ENCODE measurements at regions not wholly inside any gene's neighbourhood (a gene's known extent, or its start where the extent isn't known, plus 50 kb on each side); places are given as distances from the start of the nearest gene placed in this dataset.
"Not testable (repeated sequence)": the region's sequence is repeated elsewhere in the genome, so short reads cannot be mapped to it uniquely, and the experiment has no call there.

DNA sequence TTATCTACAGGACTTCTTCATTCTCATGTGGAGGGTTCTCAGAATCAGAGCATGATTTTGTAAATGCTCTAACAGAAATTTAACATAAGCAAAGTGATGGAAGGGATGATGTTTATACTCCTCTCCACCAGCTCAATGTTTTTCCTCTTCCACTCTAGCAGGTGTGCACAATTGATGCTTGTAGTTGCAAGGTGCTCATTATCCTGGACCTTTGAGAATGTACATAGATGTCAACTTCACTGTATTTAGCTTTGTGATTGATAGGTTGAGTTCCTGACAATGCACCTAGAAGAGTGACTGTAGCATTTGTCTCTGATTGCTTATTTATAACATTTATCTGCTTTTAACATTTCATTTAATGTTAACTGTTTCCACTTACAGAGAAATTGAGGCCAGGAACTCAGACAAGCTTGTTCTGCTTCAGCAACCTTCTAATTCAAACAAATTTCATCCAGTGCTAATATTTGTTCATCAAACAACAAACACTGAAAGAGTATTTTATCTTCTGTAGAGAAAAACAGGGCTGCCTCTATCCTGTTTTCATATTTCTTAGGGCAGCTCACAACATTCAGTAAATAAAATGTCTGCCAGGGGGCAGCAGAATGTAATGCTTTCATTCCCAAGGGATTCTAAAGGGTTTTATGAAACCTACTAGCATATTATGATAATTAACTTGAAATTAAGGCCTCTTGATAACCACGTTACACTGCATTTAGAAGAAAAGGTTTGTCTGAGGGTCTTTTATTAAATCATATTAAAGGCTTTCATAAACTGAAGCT, 127.9 kb upstream of the NOL4 start:
- DNase-seq, result no peak

DNA sequence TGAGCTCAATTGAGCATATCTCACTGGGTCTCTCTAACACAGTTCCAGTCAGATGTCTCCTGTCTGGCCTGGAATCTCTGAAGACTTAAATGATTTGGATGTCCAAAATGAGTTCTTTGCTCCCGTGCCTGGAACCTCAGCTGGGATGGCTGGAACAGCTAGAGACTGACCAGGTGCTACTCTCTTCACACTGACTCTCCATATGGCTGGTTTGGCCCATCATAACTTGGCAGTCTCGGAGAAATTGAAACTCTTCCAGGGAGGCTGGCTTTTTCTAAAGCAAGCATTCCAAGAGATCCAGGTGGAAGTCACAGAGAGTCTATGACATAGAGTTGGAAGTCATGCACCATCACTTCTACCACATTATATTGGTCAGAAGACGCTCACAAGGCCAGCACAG, 129.6 kb upstream of the NOL4 start:
- DNase-seq, result no peak

DNA sequence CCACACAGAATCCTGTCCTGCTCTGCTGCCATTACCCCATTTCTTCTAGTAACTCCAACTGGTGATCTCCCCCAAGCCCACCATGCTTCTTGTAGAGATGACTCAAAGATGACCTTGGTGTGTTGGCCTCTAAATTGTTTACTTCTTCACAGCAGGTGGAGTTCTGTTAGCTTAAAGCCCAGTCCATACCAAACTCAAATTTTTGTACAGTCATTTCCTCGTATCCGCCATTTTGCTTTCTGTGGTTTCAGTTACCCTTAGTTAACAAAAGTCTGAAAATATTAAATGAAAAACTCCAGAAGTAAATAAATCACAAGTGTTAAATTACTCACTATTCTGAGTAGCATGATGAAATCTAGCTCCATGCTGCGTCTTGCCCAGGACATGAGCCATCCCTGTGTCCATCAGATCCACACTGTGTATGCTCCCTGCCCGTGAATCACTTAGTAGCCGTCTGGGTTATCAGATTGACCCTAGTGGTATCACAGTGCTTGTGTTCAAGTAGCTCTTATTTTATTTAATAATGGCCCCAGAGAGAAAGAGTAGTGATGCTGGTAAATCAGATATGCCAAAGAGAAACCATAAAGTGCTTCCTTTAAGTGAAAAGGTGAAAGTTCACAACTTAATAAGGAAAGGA, 133.3 kb upstream of the NOL4 start:
- no peak for DNase-seq

DNA sequence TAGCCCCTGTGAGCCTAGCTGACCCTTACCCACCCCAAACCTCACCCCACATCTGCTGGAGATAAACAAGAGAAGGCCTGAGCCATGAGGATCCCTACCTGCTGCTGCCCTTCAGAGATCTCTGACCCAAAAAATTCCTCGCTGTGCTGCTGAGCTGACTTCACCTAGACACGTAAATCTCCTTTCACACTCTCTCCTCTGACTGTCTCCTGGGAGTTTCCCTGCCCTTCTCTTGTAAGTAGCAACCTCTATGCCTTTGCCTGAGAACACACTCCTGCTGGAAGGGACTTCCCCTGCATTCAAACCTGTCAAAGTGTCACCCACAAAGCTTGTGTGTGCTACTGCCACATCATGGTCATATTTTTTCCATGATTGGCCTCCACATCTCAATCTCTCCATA, 134.2 kb upstream of the NOL4 start:
- no peak for DNase-seq

DNA sequence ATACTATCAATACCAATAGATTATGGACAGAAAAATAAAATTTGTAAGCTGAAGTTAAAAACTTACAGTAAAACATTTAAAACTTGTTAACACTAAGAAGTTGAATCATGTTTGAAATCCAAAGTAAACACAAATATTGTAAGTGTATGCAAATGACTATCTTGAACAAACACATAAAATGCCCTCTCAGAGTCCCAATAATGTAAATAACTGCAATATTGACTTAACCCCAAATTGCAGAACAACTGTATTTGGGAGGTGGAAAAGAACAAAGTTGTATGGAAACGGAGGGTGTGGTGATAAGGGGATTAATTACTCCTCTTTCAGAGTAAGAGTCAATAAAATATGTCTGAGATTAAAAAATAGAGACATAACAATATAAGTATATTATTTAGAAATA, 140.0 kb upstream of the NOL4 start:
- no peak for DNase-seq

DNA sequence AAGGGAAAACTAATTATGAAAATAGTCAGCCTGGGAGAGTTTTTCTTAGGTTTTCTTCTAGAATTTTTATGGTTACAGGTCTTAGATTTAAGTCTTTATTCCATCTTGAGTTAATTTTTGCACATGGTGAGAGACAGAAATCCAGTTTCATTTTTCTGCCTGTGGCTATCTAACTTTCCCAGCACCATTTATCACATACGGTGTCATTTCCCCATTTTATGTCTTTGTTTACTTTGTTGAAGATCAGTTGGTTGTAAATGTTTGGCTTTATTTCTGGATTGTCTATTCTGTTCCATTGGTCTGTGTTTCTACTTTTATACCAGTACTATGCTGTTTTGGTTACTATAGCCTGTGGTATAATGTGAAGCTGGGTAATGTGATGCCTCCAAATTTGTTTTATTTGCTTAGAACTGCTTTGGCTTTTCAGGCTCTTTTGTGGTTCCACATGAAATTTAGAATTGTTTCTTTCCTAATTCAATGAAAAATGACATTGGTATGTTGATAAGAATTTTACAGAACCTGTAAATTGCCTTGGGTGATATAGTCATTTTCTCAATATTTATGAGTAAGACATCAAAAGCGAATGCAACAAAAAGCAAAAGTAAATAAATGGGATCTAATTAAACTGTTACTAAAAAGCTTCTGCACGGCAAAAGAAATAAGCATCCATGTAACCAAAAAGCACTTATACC, 146.1 kb upstream of the NOL4 start:
- no peak for DNase-seq

DNA sequence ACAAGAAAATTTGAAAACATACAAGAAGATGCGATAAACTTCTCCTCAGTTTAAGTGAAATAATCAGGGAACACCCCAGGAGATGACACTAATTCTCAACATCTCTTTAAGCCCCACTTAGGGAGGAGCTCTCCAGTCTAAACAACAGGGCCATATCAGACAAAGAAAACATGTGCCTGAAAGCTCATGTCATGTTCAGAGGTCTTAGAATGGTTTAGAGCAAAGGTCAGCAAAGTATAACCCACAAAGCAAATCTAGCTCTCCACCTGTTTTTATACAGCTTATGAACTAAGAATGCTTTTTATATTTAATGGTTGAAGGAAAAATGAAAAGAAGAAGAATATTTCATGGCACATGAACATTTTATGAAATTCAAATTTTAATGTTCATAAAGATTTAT, 155.6 kb upstream of the NOL4 start:
- no peak for DNase-seq

DNA sequence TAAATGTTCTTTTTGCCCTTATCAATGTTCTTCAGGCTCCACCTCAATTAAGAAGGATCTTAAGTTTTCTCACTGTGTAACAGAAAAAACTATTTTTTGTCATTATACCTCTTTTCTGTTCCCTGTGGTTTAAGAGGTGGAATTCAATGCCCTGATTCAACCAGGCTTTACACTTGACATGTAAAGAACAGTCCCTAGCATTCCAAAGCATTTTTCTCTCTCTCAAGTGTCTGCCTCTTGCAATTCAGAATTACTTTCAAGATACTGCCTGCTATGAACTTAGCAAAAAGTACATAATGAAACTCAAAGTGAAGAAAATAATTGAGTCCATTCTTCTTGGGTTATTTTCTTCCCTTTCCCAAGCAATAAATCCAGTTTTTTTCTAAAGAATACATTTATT, 160.6 kb upstream of the NOL4 start:
- DNase-seq, result no peak

DNA sequence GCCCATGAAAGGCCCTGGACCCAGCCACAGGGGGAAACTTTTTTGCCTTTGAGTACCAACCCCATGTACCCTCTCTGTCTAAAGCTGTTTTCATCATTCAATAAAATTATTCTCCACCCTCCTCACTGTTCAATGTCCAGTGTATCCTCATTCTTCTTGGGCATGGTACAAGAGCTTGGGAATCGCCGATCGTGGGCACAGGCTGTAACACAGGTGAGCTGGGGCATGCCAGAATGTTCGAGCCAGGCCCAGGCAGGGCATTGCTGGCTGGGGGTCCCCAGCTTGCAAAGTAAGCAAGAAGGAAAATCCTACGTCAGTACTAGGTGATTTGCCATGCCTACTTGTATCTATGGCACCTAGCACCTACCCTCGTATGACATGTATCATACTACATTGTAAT, 162.1 kb upstream of the NOL4 start:
- no peak for DNase-seq

DNA sequence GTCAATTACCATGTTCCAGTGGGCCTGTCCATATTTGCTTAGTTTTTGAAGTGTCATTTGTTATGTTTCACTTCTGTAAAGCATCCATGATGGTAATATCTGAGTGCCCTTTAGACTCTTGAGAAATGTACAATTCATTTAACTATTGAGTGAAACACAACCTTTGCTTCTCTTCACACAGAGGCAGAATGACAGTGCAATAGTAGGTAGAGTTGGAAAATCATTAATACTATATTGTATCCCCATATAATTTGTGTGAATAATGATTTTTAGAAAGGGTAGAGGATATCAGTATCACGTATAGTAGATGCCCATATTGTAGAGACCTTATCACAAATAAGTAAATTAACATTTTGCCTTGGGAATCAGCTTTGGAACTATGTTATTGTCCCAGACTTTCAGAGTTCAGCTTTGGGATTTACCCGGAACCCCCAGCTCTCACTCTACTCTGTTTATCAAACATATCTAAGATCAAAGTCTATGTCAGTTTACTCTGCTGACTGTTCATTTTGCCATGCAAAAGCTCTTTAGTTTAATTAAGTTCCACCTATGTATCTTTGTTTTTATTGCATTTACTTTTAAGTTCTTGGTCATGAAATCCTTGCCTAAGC, 172.7 kb upstream of the NOL4 start:
- DNase-seq, result no peak

DNA sequence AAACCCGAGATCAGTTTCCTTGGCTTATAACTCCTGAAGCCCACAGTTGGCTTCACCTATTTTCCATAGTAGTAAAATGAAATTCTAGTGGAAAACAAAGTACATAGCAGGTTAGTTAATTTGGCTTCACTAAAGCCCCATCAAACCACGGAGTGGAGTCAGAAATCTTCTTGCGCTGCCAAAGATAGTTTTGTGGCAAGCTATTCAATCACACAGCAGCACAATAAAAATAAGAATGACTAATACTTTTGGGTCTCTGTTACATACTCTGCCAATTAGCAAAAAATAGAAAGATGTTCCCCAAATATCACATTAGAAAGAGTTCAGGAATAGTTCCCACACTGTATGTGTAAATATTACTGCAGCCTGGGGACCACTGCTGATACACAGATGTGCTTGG, 175.2 kb upstream of the NOL4 start:
- no peak for DNase-seq

DNA sequence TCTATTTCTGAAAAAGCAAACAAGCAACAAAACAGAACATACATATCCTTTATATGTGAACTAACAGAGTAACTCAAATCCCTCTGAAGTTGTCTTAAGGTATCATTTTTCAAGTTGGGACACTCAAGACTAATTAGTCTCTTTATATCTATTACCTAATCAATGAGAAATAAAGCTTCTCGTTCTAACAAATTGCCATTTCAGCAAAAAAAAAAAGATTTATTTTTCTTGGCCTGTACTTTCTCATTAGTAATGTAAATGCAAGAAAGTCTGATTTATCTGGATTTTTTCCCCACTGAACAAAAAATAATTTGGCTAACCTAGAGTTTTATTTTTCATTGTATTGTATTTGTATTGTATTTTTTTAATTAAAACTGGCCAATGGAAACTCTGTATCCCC, 176.1 kb upstream of the NOL4 start:
- DNase-seq, result no peak

DNA sequence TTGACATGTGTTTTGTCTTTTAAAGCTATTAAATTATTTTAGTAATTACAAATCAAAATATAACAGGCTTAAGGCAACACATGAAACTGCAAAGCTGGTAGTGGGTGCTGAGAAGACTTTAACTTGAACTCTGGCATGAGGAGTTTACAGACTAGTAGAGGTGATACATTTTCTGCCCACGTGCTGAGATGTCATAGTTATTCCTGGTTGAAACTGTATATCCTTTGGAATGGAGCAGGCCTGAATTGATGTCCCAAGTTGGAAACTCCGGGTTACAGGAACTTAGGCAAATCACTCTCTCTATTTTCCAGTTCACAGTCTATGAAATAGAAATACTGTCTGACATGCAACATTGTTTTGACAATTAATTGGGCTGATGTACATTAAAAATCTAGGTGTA, 177.1 kb upstream of the NOL4 start:
- DNase-seq, result no peak

DNA sequence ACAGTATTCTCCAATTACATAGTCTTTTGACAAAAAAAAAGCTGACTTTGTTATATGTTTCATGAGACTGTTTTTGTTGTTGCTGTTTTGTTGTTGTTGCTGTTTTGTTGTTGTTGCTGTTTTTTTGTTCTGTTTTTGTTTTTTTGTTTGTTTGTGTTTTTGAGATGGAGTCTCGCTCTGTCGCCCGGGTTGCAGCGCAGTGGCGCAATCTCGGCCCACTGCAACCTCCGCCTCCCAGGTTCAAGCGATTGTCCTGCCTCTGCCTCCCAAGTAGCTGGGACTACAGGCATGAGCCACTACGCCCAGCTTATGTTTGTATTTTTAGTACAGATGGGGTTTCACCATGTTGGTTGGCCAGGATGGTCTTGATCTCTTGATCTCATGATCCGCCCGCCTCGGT, 182.8 kb upstream of the NOL4 start:
- DNase-seq, result not testable (repeated sequence)

DNA sequence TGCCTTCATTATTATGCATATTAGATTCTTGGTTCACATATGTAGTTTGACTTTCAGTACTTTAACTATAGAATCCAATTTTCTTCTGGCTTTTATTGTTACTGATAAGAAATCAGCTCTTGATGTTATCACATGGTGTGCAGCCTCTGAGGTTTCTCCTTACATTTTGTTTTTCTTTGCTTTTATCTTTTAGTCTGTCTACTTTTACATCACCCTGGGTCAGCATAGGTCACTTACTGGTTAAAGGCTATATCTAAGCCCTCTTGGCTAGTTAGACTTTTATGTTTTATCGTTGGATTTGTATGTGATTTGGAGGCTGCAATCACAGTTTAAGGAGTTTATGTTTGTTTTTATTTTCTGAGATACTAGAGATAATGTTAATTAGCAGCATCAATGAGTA, 187.2 kb upstream of the NOL4 start:
- DNase-seq, result no peak

DNA sequence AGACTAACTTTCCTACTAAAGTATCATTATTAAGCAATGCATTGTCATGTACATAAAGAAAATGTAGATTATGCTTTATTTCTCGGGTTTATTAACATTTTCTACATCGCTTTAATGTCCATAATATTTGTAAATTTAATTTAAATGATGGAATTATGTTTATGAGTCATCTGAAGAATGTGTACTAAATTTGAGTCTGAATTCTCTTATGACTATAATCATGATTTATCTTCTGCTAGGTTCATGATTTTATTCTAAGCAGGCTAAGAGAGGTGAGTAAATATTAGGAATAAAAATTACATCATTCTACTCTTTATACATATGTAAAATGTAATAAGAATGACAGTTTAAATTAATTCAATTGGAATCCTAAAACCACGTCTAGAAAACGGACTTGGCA, 206.3 kb upstream of the NOL4 start:
- DNase-seq, result no peak

DNA sequence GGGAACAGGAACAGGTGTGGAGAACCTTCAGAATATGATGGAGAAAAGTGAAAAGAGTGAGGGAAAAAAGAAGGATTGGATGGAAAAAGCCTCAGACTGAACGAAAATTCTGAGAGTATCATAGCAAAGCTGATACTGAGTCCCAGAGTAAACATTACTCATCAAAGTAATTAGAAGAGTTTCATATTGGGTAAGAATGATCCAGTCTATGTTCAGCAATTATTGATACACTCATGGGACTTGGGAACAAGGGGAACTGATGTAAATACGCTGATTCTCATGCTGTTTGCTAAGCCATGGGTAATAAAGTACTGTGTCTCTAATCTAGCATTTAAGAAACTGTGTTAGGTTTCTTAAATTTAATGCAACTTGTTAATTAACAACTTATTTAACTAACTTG, 219.9 kb upstream of the NOL4 start:
- no peak for DNase-seq

DNA sequence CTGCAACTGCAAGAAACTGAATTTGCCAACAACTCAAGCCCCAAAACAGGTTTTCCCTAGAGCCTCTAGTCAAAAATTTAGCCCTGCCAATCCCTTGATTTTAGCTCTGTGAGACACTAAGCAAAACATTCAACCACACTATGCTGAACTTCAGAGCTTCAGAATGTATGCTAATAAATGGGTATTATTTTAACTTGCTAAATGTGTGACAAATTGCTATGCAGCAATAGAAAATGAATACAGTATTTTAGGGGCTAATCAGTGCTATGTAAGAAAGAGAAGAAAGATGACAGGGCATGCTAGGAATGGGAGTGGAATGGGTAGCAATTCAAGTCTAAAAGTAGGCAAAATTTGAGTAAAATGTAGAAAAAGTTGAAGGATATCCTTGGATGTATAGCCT, 223.9 kb upstream of the NOL4 start:
- no peak for DNase-seq

DNA sequence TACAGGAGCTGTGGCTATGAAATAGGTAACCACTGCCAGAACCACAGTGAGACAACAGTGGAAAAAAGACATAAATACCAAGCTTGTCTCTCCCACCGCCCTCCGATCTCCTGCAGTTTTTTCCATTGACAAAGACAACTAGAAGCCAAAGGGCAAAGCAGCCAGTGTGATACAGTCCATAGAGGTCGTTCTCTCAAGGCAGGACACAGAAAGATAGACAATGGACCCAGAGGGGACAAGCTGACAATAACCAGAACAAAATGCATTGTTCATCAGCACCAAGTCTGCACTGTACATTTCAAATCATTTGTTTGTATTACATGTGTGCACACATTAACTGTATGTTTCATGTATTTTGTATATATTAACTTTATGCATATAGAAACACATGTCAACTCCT, 233.0 kb upstream of the NOL4 start:
- no peak for DNase-seq

DNA sequence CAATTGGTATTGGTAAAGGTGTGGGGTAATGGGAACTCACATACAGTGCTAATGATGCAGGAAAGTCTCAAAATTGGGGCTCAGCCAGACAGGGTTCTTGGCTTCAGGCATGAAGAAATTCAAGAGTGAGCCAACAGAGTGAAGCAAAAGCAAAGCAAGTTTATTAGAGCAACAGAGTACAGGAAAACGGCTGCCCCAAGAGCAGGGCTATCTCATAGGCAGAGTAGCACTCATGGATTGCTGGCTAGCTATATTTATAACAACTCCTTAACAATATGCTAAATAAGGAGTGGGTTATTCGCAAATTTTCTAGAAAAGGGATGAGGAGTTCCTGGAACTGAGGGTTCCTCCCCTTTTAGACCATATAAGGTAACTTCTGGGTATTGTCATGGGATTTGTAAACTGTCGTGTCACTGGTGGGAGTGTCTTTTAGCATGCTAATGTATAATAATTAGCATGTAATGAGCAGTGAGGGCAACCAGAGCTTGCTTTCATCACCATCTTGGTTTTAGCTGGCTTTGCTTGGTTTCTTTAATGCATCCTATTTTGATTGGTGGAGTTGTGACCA, 233.8 kb upstream of the NOL4 start:
- no peak for DNase-seq

DNA sequence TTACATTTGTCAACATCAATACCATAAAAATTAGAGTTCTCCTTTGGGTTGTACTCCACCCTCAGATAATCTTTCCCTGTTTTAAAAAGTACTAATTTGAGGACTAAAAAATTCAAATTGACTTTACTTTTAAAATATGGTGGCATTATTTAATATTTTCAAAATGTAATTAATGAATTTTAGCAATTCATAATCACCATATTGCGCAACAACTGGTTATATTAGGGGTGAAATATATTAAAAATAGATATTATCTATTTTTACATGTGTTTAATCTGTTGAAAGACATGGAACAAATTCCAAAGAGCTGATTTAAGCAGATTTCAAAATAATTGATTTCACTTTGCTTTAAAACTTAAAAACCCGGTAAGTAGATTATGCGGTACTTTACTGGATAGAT, 236.6 kb upstream of the NOL4 start:
- DNase-seq, result no peak

DNA sequence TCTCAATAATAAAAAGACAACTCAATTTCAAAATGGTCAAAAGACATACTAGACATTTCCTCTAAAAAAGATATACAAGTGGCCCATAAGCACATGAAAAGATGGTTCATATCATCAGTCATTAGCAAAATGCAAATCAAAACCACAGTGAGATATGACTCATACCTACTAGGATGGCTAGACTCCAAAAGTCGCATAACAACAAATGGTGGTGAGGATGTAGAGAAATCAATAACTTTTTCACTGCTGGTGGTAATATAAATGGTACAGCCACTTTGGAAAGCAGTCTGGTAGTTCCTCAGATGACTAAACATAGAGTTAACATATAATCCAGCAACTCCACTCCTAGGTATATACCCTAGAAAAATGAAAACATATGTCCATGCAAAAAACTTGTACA, 242.3 kb upstream of the NOL4 start:
- no peak for DNase-seq

DNA sequence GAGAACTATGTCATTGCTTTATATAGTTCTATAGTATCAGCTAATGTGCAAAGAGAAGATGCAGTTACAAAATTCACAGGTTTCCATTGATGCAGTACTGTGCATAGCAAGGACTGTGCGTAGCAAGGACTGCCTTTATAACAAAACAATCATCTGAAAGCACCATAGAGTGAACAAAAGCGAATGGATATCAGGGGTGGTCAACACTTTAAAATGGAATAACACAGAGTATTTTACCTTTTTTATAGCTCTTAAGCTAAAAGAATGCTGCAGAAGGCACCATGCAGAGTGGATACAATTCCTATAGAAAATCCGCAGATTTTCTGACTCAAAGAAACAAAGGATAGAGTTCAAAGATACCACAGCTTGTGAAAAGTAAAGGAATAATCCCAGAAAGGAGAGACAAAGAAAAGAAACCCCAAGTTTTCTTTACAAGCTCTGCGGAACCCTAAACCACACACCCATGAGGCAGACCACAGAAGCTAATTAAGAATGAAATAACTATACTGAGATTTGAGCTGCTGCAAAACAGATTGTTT, 229.9 kb upstream of the DTNA start:
- no peak for DNase-seq
